ENCODE measurements at regions not wholly inside any gene's neighbourhood (a gene's known extent, or its start where the extent isn't known, plus 50 kb on each side); places are given as distances from the start of the nearest gene placed in this dataset.

GRCh38 chr6:48798296-48798695, 664.8 kb downstream of the MMUT start:
- Histone ChIP-seq H3K9ac (ENCODE audit: low read length in 5 of 5) (no peak overlapping the region), H3K4me3 (ENCODE audit: low read depth in 1 of 5, low read length in 5 of 5) (no peak overlapping the region), H3K27me3 (ENCODE audit: control insufficient read depth in 5 of 5, insufficient read depth in 4 of 5, low read length in 5 of 5) (no peaks in the 10 kb centered on the region), H3K36me3 (ENCODE audit: control insufficient read depth in 5 of 5, insufficient read depth in 5 of 5, low read length in 5 of 5) (no peaks in the 10 kb centered on the region), H3K27ac (ENCODE audit: low read depth, low read length) (no peak overlapping the region), H3K9me3 (ENCODE audit: control insufficient read depth in 5 of 5, low read length in 5 of 5) (no peaks in the 10 kb centered on the region), H3K4me1 (ENCODE audit: control insufficient read depth in 5 of 5, insufficient read depth in 5 of 5, low read length in 5 of 5) (no peaks in the 10 kb centered on the region)

DNA sequence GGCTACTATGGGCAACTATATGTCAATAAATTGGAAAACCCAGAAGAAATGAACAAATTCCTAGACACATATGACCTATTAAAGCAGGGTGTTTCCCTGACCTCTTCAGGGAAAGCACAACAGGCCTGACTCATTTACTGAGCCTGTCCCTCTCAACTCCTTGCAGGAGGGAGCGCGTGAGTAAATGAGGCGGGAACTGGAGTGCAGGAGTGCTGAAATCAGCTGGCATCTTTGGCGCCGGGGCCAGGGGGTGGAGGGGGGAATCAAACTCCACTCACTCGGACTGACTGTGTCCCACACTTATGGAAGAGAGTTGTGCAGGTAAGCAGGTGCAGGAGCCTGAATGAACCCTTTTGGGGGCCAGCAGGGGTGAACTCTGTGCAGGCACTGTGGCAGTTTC, 671.2 kb upstream of the PTCHD4 start:
- Histone ChIP-seq H3K27me3 (ENCODE audit: control insufficient read depth in 5 of 5, insufficient read depth in 4 of 5, low read length in 5 of 5) (no peaks in the 10 kb centered on the region), H3K9me3 (ENCODE audit: control insufficient read depth in 5 of 5, low read length in 5 of 5) (peaks cover 0 to 2% (median 0%) of the 10 kb centered on the region in 5 donors), H3K27ac (ENCODE audit: low read depth, low read length) (no peak overlapping the region), H3K4me3 (ENCODE audit: low read depth in 1 of 5, low read length in 5 of 5) (no peak overlapping the region), H3K4me1 (ENCODE audit: control insufficient read depth in 5 of 5, insufficient read depth in 5 of 5, low read length in 5 of 5) (no peaks in the 10 kb centered on the region), H3K36me3 (ENCODE audit: control insufficient read depth in 5 of 5, insufficient read depth in 5 of 5, low read length in 5 of 5) (no peaks in the 10 kb centered on the region), H3K9ac (ENCODE audit: low read length in 5 of 5) (no peak overlapping the region)

DNA sequence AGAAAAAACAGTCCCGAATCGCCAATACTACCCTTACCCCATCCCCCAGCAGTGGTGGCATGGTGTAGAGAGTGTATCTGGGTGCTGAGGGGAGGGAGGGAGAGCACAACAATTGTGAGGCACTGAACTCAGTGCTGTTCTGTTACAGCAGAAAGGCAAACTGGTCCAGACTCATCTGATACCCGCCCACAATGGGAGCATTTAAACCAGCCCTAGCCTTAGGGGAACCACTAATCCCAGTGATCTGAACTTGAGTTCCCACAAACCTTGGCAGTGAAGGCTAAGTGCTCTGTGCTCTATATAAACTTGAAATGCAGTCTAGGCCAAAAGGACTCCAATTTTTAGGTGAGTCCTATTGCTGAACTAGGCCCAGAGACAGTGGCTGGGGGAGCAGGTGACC, 666.4 kb upstream of the PTCHD4 start:
- Histone ChIP-seq H3K36me3 (ENCODE audit: control insufficient read depth in 5 of 5, insufficient read depth in 5 of 5, low read length in 5 of 5) (no peaks in the 10 kb centered on the region), H3K4me1 (ENCODE audit: control insufficient read depth in 5 of 5, insufficient read depth in 5 of 5, low read length in 5 of 5) (no peaks in the 10 kb centered on the region), H3K27ac (ENCODE audit: low read depth, low read length) (no peak overlapping the region), H3K9ac (ENCODE audit: low read length in 5 of 5) (no peak overlapping the region), H3K9me3 (ENCODE audit: control insufficient read depth in 5 of 5, low read length in 5 of 5) (no peaks in the 10 kb centered on the region), H3K4me3 (ENCODE audit: low read depth in 1 of 5, low read length in 5 of 5) (no peak overlapping the region), H3K27me3 (ENCODE audit: control insufficient read depth in 5 of 5, insufficient read depth in 4 of 5, low read length in 5 of 5) (no peaks in the 10 kb centered on the region)

DNA sequence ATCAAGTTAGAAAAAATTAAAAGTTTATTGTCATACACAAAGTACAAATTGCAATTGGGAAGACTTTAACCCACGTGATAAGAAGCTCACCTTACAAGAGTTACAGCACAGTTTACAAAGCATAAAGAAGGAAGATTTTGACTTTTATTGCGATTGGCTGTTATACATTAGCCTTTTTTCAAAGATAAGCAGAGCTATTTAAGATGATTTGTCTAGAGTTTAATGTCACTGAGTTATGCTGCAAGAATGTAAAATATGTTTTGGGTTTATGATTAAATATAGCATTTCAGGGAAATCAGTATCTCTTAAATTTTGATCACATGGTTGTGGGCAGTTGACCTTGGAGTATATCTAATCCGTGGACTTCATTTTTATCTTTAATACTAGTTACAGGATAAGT, 664.2 kb upstream of the PTCHD4 start:
- Histone ChIP-seq H3K9ac (ENCODE audit: low read length in 5 of 5) (no peak overlapping the region), H3K9me3 (ENCODE audit: control insufficient read depth in 5 of 5, low read length in 5 of 5) (no peaks in the 10 kb centered on the region), H3K27ac (ENCODE audit: low read depth, low read length) (no peak overlapping the region), H3K27me3 (ENCODE audit: control insufficient read depth in 5 of 5, insufficient read depth in 4 of 5, low read length in 5 of 5) (no peaks in the 10 kb centered on the region), H3K4me3 (ENCODE audit: low read depth in 1 of 5, low read length in 5 of 5) (no peak overlapping the region), H3K36me3 (ENCODE audit: control insufficient read depth in 5 of 5, insufficient read depth in 5 of 5, low read length in 5 of 5) (no peaks in the 10 kb centered on the region), H3K4me1 (ENCODE audit: control insufficient read depth in 5 of 5, insufficient read depth in 5 of 5, low read length in 5 of 5) (no peaks in the 10 kb centered on the region)

DNA sequence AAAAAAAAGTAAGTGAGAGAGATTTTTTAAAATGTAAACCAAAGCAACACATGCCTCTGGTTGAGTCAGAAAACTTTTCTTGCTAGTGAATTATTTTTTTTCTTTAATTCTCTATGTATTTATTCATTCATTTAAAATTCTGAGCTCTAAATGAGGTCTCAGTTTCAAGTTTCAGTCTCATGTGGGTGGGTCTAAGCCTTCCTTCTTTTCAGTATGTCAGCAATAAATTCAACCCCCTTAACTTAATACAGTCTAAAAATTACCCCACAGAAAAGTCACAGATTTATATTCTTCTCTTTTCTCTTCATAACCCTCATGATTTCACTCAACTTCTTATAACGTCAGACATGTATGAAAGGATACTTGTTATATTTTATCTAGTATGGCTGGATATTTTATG, 663.3 kb upstream of the PTCHD4 start:
- no peaks in the 10 kb centered on the region for H3K9me3 ChIP-seq (ENCODE audit: control insufficient read depth in 5 of 5, low read length in 5 of 5)

DNA sequence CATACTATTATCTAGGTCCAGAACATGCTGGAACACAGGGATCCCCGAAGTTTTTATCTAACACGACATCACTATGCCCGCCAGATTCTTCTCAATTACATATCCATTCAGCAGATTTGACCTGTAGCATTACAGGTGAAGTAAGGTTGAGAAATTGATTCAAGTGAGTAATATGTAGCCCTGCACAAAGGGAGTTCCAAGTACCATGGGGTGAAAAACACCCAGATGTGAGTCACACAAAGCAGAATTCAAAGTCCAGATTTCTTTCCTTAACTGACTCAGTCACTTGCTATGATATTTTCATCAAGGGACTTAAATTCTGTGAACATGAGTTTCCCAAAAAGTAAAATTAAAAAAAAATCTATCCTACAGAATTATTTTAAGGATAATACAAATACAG, 655.4 kb upstream of the PTCHD4 start:
- Histone ChIP-seq H3K9me3 (ENCODE audit: control insufficient read depth in 5 of 5, low read length in 5 of 5) (no peaks in the 10 kb centered on the region), H3K27me3 (ENCODE audit: control insufficient read depth in 5 of 5, insufficient read depth in 4 of 5, low read length in 5 of 5) (no peaks in the 10 kb centered on the region), H3K4me1 (ENCODE audit: control insufficient read depth in 5 of 5, insufficient read depth in 5 of 5, low read length in 5 of 5) (no peaks in the 10 kb centered on the region), H3K27ac (ENCODE audit: low read depth, low read length) (no peak overlapping the region), H3K36me3 (ENCODE audit: control insufficient read depth in 5 of 5, insufficient read depth in 5 of 5, low read length in 5 of 5) (no peaks in the 10 kb centered on the region), H3K9ac (ENCODE audit: low read length in 5 of 5) (no peak overlapping the region), H3K4me3 (ENCODE audit: low read depth in 1 of 5, low read length in 5 of 5) (no peak overlapping the region)

More for the DNA sequence above, 663.3 kb upstream of the PTCHD4 start:
- H3K27me3 ChIP-seq (ENCODE audit: control insufficient read depth in 5 of 5, insufficient read depth in 4 of 5, low read length in 5 of 5): no peaks in the 10 kb centered on the region
- H3K4me3 ChIP-seq (ENCODE audit: low read depth in 1 of 5, low read length in 5 of 5): no peak overlapping the region
- H3K9ac ChIP-seq (ENCODE audit: low read length in 5 of 5): no peak overlapping the region
- H3K27ac ChIP-seq (ENCODE audit: low read depth, low read length): no peak overlapping the region
- H3K4me1 ChIP-seq (ENCODE audit: control insufficient read depth in 5 of 5, insufficient read depth in 5 of 5, low read length in 5 of 5): no peaks in the 10 kb centered on the region
- no peaks in the 10 kb centered on the region for H3K36me3 ChIP-seq (ENCODE audit: control insufficient read depth in 5 of 5, insufficient read depth in 5 of 5, low read length in 5 of 5)

DNA sequence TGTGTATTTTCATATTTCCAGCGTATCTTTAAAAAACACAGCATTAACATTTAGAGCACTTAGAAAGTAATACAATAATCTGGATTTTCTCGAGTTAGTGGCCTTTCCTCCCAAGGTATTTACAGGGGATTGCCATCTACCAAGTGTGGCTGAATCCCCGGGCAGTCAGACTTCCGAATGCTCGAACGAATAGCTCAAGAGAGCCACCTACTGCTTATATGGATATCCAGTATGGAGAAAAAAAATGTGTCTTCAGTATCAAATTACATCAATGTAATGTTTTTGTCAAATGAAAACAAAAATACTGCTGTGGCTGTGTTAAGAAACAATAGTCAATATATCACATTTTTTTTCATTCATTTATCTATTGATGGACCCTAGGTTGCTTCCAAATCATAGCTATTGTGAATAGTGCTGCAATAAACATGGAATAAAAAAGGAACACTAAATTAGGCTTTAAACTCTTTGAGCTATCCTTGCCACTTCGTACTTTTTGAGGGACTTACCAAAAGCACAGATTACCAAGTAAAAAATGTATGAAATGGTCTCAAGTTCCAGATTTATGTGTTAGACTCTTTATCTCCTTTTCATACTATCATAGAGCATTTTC, 654.5 kb upstream of the PTCHD4 start:
- H3K36me3 ChIP-seq (ENCODE audit: control insufficient read depth in 5 of 5, insufficient read depth in 5 of 5, low read length in 5 of 5): no peaks in the 10 kb centered on the region
- no peaks in the 10 kb centered on the region for H3K27me3 ChIP-seq (ENCODE audit: control insufficient read depth in 5 of 5, insufficient read depth in 4 of 5, low read length in 5 of 5)
- no peak overlapping the region for H3K4me3 ChIP-seq (ENCODE audit: low read depth in 1 of 5, low read length in 5 of 5)
- no peak overlapping the region for H3K9ac ChIP-seq (ENCODE audit: low read length in 5 of 5)
- H3K4me1 ChIP-seq (ENCODE audit: control insufficient read depth in 5 of 5, insufficient read depth in 5 of 5, low read length in 5 of 5): no peaks in the 10 kb centered on the region
- no peaks in the 10 kb centered on the region for H3K9me3 ChIP-seq (ENCODE audit: control insufficient read depth in 5 of 5, low read length in 5 of 5)
- no peak overlapping the region for H3K27ac ChIP-seq (ENCODE audit: low read depth, low read length)

- no peak overlapping the region for H3K27ac ChIP-seq (ENCODE audit: low read depth, low read length)
- H3K9me3 ChIP-seq (ENCODE audit: control insufficient read depth in 5 of 5, low read length in 5 of 5): no peaks in the 10 kb centered on the region
- H3K9ac ChIP-seq (ENCODE audit: low read length in 5 of 5): no peak overlapping the region
- no peaks in the 10 kb centered on the region for H3K27me3 ChIP-seq (ENCODE audit: control insufficient read depth in 5 of 5, insufficient read depth in 4 of 5, low read length in 5 of 5)
- no peaks in the 10 kb centered on the region for H3K4me1 ChIP-seq (ENCODE audit: control insufficient read depth in 5 of 5, insufficient read depth in 5 of 5, low read length in 5 of 5)
- no peak overlapping the region for H3K4me3 ChIP-seq (ENCODE audit: low read depth in 1 of 5, low read length in 5 of 5)
- no peaks in the 10 kb centered on the region for H3K36me3 ChIP-seq (ENCODE audit: control insufficient read depth in 5 of 5, insufficient read depth in 5 of 5, low read length in 5 of 5)
Observed at GRCh38 chr6:48764286-48765044, 653.5 kb upstream of the PTCHD4 start.

DNA sequence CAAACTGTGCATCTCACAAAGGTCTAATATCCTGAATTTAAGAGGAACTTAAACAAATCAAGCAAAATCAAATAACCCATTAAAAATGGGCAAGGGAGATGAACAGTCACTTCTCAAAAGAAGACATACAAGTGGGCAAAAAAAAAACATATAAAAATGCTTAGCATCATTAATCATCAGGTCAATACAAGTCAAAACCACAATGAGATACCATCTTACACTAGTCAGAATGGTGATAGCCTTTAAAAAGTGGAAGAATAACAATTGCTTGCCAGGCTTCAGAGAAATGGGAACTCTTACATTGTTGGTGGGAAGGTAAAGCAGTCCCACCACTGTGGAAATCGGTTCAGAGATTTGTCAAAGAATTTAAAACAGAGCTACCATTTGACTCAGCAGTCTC, 646.7 kb upstream of the PTCHD4 start:
- no peak overlapping the region for H3K9ac ChIP-seq (ENCODE audit: low read length in 5 of 5)
- no peaks in the 10 kb centered on the region for H3K27me3 ChIP-seq (ENCODE audit: control insufficient read depth in 5 of 5, insufficient read depth in 4 of 5, low read length in 5 of 5)
- no peaks in the 10 kb centered on the region for H3K9me3 ChIP-seq (ENCODE audit: control insufficient read depth in 5 of 5, low read length in 5 of 5)
- no peaks in the 10 kb centered on the region for H3K4me1 ChIP-seq (ENCODE audit: control insufficient read depth in 5 of 5, insufficient read depth in 5 of 5, low read length in 5 of 5)
- no peak overlapping the region for H3K27ac ChIP-seq (ENCODE audit: low read depth, low read length)
- no peak overlapping the region for H3K4me3 ChIP-seq (ENCODE audit: low read depth in 1 of 5, low read length in 5 of 5)
- no peaks in the 10 kb centered on the region for H3K36me3 ChIP-seq (ENCODE audit: control insufficient read depth in 5 of 5, insufficient read depth in 5 of 5, low read length in 5 of 5)

DNA sequence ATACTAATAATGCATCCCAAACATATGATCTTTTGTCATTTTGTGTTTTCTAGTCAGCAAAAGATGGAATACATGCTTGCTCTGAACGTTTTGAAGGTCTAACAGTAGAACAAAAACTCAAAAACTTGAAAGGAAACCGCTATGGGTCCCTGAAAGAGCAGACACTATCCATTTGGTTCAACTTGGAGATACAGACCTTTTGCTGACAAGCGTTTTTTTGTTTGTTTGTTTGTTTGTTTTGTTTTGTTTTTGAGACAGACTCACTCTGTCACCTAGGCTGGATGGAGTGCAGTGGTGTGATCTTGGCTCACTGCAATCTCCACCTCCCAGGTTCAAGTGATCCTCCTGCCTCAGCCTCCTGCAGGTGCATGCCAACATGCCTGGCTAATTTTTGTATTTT, 644.3 kb upstream of the PTCHD4 start:
- no peaks in the 10 kb centered on the region for H3K4me1 ChIP-seq (ENCODE audit: control insufficient read depth in 5 of 5, insufficient read depth in 5 of 5, low read length in 5 of 5)
- no peak overlapping the region for H3K4me3 ChIP-seq (ENCODE audit: low read depth in 1 of 5, low read length in 5 of 5)
- no peaks in the 10 kb centered on the region for H3K27me3 ChIP-seq (ENCODE audit: control insufficient read depth in 5 of 5, insufficient read depth in 4 of 5, low read length in 5 of 5)
- H3K36me3 ChIP-seq (ENCODE audit: control insufficient read depth in 5 of 5, insufficient read depth in 5 of 5, low read length in 5 of 5): no peaks in the 10 kb centered on the region
- no peak overlapping the region for H3K9ac ChIP-seq (ENCODE audit: low read length in 5 of 5)
- no peaks in the 10 kb centered on the region for H3K9me3 ChIP-seq (ENCODE audit: control insufficient read depth in 5 of 5, low read length in 5 of 5)
- H3K27ac ChIP-seq (ENCODE audit: low read depth, low read length): no peak overlapping the region

Measured in subcutaneous abdominal adipose tissue (tissue), 5 donors.